H9 (cell line): ENCODE measurements at regions not wholly inside any gene's neighbourhood (a gene's known extent, or its start where the extent isn't known, plus 50 kb on each side); places are given as distances from the start of the nearest gene placed in this dataset.

Source experiments
- DNase-seq: peaks from one replicate; pipeline ENCODE4 v3.0.0-alpha.2; 2017
- H2AFZ ChIP-seq: one replicate; pipeline ENCODE4 v1.6.1; 2013; ENCODE audit warnings: mild to moderate bottlenecking, low read length, control low read depth, moderate library complexity
- H2AK5ac ChIP-seq: 2 replicates; pipeline ENCODE4 v1.6.1; 2013; ENCODE audit warnings: low read length, control low read depth, mixed read lengths; ENCODE audit not compliant: insufficient read length
- H2BK120ac ChIP-seq: one replicate; pipeline ENCODE4 v1.6.1; 2013; ENCODE audit warnings: low read depth, mild to moderate bottlenecking, low read length, control low read depth, inconsistent platforms; ENCODE audit not compliant: poor library complexity, severe bottlenecking
- H2BK12ac ChIP-seq: 2 replicates; pipeline ENCODE4 v1.6.1; 2013; ENCODE audit warnings: low read length, control low read depth, mixed read lengths, low read depth; ENCODE audit not compliant: insufficient read length
- H2BK15ac ChIP-seq: 2 replicates; pipeline ENCODE4 v1.6.1; 2013; ENCODE audit warnings: low read depth, low read length, control low read depth
- H2BK20ac ChIP-seq: one replicate; pipeline ENCODE4 v1.6.1; 2013; ENCODE audit warnings: low read depth, mild to moderate bottlenecking, low read length, control low read depth, inconsistent platforms; ENCODE audit not compliant: poor library complexity, severe bottlenecking
- H2BK5ac ChIP-seq: 2 replicates; pipeline ENCODE4 v1.6.1; 2013; ENCODE audit warnings: low read length, control low read depth, mixed read lengths; ENCODE audit not compliant: insufficient read length
- H3K14ac ChIP-seq: 2 replicates; pipeline ENCODE4 v1.6.1; 2013; ENCODE audit warnings: low read length, control low read depth; ENCODE audit not compliant: insufficient read depth
- H3K18ac ChIP-seq: 2 replicates; pipeline ENCODE4 v1.6.1; 2013; ENCODE audit warnings: low read depth, mild to moderate bottlenecking, mixed read lengths, low read length, control low read depth; ENCODE audit not compliant: insufficient read length
- H3K23ac ChIP-seq: 2 replicates; pipeline ENCODE4 v1.6.1; 2013; ENCODE audit warnings: low read length, control low read depth, mixed read lengths, low read depth; ENCODE audit not compliant: insufficient read length
- H3K23me2 ChIP-seq: 2 replicates; pipeline ENCODE4 v1.6.1; 2013; ENCODE audit warnings: low read depth, mild to moderate bottlenecking, mixed read lengths, low read length, control low read depth; ENCODE audit not compliant: insufficient read length, poor library complexity, severe bottlenecking
- H3K27ac ChIP-seq: 2 replicates; pipeline ENCODE4 v1.5.1; 2013; ENCODE audit warnings: low read length, control low read depth, mixed read lengths, low read depth; ENCODE audit not compliant: insufficient read length
- H3K27me3 ChIP-seq: 2 replicates; pipeline ENCODE4 v1.6.1; 2013; ENCODE audit warnings: low read length, control low read depth, inconsistent platforms; ENCODE audit not compliant: insufficient read depth
- H3K4ac ChIP-seq: 2 replicates; pipeline ENCODE4 v1.6.1; 2013; ENCODE audit warnings: low read depth, mild to moderate bottlenecking, control low read depth, inconsistent platforms, low read length, moderate library complexity
- H3K4me1 ChIP-seq: 2 replicates; pipeline ENCODE4 v1.6.1; 2013; ENCODE audit warnings: low read length, control low read depth, inconsistent platforms; ENCODE audit not compliant: insufficient read depth
- H3K4me2 ChIP-seq: 2 replicates; pipeline ENCODE4 v1.6.1; 2013; ENCODE audit warnings: low read length, control low read depth, mixed read lengths; ENCODE audit not compliant: insufficient read length, insufficient read depth
- H3K56ac ChIP-seq: 2 replicates; pipeline ENCODE4 v1.6.1; 2013; ENCODE audit warnings: low read depth, mild to moderate bottlenecking, mixed read lengths, low read length, control low read depth; ENCODE audit not compliant: insufficient read length
- H3K79me1 ChIP-seq: 2 replicates; pipeline ENCODE4 v1.6.1; 2013; ENCODE audit warnings: low read depth, mild to moderate bottlenecking, moderate library complexity, low read length, control low read depth, inconsistent platforms; ENCODE audit not compliant: insufficient read depth, poor library complexity, severe bottlenecking
- H3K79me2 ChIP-seq: 2 replicates; pipeline ENCODE4 v1.6.1; 2013; ENCODE audit warnings: low read length, control low read depth, inconsistent platforms; ENCODE audit not compliant: insufficient read depth
- H3K9ac ChIP-seq: 2 replicates; pipeline ENCODE4 v1.6.1; 2013; ENCODE audit warnings: low read length, control low read depth, mixed read lengths; ENCODE audit not compliant: insufficient read length; ENCODE audit errors: extremely low read depth
- H3K9me3 ChIP-seq: one replicate; pipeline ENCODE4 v1.6.1; 2013; ENCODE audit warnings: low read depth, low read length, inconsistent platforms; ENCODE audit not compliant: control insufficient read depth
- H3T11ph ChIP-seq: one replicate; pipeline ENCODE4 v1.6.1; 2013; ENCODE audit warnings: mild to moderate bottlenecking, low read length, control low read depth, inconsistent platforms
- H4K20me1 ChIP-seq: one replicate; pipeline ENCODE4 v1.6.1; 2013; ENCODE audit not compliant: control insufficient read depth, insufficient read length, insufficient read depth
- H4K5ac ChIP-seq: 2 replicates; pipeline ENCODE4 v1.6.1; 2013; ENCODE audit warnings: low read depth, mild to moderate bottlenecking, mixed read lengths, low read length, control low read depth; ENCODE audit not compliant: insufficient read length
- H4K8ac ChIP-seq: replicated peaks from 2 replicates; pipeline ENCODE4 v1.6.1; 2013; ENCODE audit warnings: low read length, control low read depth, mixed read lengths, low read depth; ENCODE audit not compliant: insufficient read length
- H4K91ac ChIP-seq: 2 replicates; pipeline ENCODE4 v1.6.1; 2013; ENCODE audit warnings: low read depth, mild to moderate bottlenecking, moderate library complexity, mixed read lengths, low read length, control low read depth; ENCODE audit not compliant: insufficient read length
- H3K27ac Mint-ChIP-seq, 3 experiments: 2 replicates in 2 of 3; 3 replicates in 1 of 3; pipeline ENCODE4 v1.8.0; 2020 to 2021; ENCODE audit warnings: mixed read lengths in 3 of 3, mild to moderate bottlenecking in 1 of 3, moderate library complexity in 1 of 3
- H3K27me3 Mint-ChIP-seq: 2 replicates; pipeline ENCODE4 v1.8.0; 2021; ENCODE audit warnings: low read depth, mild to moderate bottlenecking, moderate library complexity, mixed read lengths
- H3K36me3 Mint-ChIP-seq, 3 experiments: 2 replicates in 2 of 3; 3 replicates in 1 of 3; pipeline ENCODE4 v1.8.0; 2020 to 2021; ENCODE audit warnings: low read depth in 3 of 3, mixed read lengths in 3 of 3; ENCODE audit not compliant: insufficient read depth in 1 of 3
- H3K4me1 Mint-ChIP-seq, 2 experiments: 2 replicates each; pipeline ENCODE4 v1.8.0; 2020; ENCODE audit warnings: mixed read lengths in 2 of 2
- H3K4me3 Mint-ChIP-seq, 2 experiments: 2 replicates in 1 of 2; 3 replicates in 1 of 2; pipeline ENCODE4 v1.8.0; 2020 to 2021; ENCODE audit warnings: mild to moderate bottlenecking in 2 of 2, mixed read lengths in 2 of 2, moderate library complexity in 1 of 2
- H3K9me3 Mint-ChIP-seq, 2 experiments: 2 replicates in 1 of 2; 3 replicates in 1 of 2; pipeline ENCODE4 v1.8.0; 2020; ENCODE audit warnings: mild to moderate bottlenecking in 2 of 2, mixed read lengths in 2 of 2, moderate library complexity in 1 of 2
- WGBS: extraction: QIAGEN DNeasy Blood & Tissue Kit; methylation state at CpG from one replicate; pipeline ENCODE4 v1.1.7; 2013; ENCODE audit warnings: missing lambda C conversion rate, low lambda C conversion rate, mixed read lengths; ENCODE audit not compliant: insufficient read length; ENCODE audit errors: extremely low coverage; 5-methylcytosine and 5-hydroxymethylcytosine counted together
- TF ChIP-seq, protein P1 (sequence below): fragments of 200-600 bp; sonication (generic); conservative IDR thresholded peaks from 3 replicates; pipeline ENCODE4 v1.8.0; 2021; ENCODE audit warnings: antibody characterized with exemption, mild to moderate bottlenecking

- no peak overlapping the region for H3K56ac ChIP-seq
- no peak overlapping the region for H2BK20ac ChIP-seq
- H4K5ac ChIP-seq = no peak overlapping the region
- H3K4me2 ChIP-seq = no peak overlapping the region
- no peak overlapping the region for H3K4me3 Mint-ChIP-seq
- H3K9ac ChIP-seq = no peak overlapping the region
- no peak overlapping the region for H4K8ac ChIP-seq
- H2BK120ac ChIP-seq = peak overlapping the region; percentile 6
- TF ChIP-seq, protein P1, sequence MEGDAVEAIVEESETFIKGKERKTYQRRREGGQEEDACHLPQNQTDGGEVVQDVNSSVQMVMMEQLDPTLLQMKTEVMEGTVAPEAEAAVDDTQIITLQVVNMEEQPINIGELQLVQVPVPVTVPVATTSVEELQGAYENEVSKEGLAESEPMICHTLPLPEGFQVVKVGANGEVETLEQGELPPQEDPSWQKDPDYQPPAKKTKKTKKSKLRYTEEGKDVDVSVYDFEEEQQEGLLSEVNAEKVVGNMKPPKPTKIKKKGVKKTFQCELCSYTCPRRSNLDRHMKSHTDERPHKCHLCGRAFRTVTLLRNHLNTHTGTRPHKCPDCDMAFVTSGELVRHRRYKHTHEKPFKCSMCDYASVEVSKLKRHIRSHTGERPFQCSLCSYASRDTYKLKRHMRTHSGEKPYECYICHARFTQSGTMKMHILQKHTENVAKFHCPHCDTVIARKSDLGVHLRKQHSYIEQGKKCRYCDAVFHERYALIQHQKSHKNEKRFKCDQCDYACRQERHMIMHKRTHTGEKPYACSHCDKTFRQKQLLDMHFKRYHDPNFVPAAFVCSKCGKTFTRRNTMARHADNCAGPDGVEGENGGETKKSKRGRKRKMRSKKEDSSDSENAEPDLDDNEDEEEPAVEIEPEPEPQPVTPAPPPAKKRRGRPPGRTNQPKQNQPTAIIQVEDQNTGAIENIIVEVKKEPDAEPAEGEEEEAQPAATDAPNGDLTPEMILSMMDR = no peak
- no peaks in the 10 kb centered on the region for H3K27me3 ChIP-seq
- no peak overlapping the region for H3K27ac ChIP-seq
- no peaks in the 10 kb centered on the region for H3K79me2 ChIP-seq
- H2AK5ac ChIP-seq = no peak overlapping the region
- no peaks in the 10 kb centered on the region for H3K9me3 ChIP-seq
- no CpG with 5 or more reads among the region's 2 CpGs for WGBS
- no peak overlapping the region for H2BK15ac ChIP-seq
- no peak overlapping the region for H2BK12ac ChIP-seq
- no peak for DNase-seq
- no peak overlapping the region for H3K18ac ChIP-seq
- H3K4ac ChIP-seq = no peak overlapping the region
- peak overlapping the region in 2 of 3 experiments; percentile 27 to 59; a peak in 2 of 7 replicates for H3K27ac Mint-ChIP-seq
- no peak overlapping the region for H2BK5ac ChIP-seq
- no peaks in the 10 kb centered on the region for H3K9me3 Mint-ChIP-seq
- H4K91ac ChIP-seq = no peak overlapping the region
- no peak overlapping the region for H3K14ac ChIP-seq
- peaks cover 24 to 34% of the 10 kb centered on the region in 2 experiments for H3K4me1 Mint-ChIP-seq
- H3K27me3 Mint-ChIP-seq = peaks cover 4% of the 10 kb centered on the region
- H3K36me3 Mint-ChIP-seq = 0 out of 7 replicates have a peak, but pooled peaks cover 0 to 2% (median 0%) of the 10 kb centered on the region in 3 experiments
- H2AFZ ChIP-seq = no peak overlapping the region
- H3K23ac ChIP-seq = no peak overlapping the region
- no peaks in the 10 kb centered on the region for H3K23me2 ChIP-seq
- H3K79me1 ChIP-seq = no peaks in the 10 kb centered on the region
- no peaks in the 10 kb centered on the region for H3K4me1 ChIP-seq
- H3T11ph ChIP-seq = no peak overlapping the region
- no peaks in the 10 kb centered on the region for H4K20me1 ChIP-seq
These were observed 254.4 kb upstream of the TANK start for GRCh38 chr2:160905862-160906261.
